SHP77 (cell line): ENCODE measurements at regions not wholly inside any gene's neighbourhood (a gene's known extent, or its start where the extent isn't known, plus 50 kb on each side); places are given as distances from the start of the nearest gene placed in this dataset.

ENCODE experiments used
- DNase-seq, 2 experiments: peaks; one replicate each; lab custom pipeline; 2025; lab: John Stamatoyannopoulos, UW

GRCh38 chr13:106034201-106034600, 501.3 kb downstream of the EFNB2 start:
- DNase-seq: no peak

- DNase-seq: no peak
Observed at GRCh38 chr13:106033659-106034058, 501.8 kb downstream of the EFNB2 start.

DNA sequence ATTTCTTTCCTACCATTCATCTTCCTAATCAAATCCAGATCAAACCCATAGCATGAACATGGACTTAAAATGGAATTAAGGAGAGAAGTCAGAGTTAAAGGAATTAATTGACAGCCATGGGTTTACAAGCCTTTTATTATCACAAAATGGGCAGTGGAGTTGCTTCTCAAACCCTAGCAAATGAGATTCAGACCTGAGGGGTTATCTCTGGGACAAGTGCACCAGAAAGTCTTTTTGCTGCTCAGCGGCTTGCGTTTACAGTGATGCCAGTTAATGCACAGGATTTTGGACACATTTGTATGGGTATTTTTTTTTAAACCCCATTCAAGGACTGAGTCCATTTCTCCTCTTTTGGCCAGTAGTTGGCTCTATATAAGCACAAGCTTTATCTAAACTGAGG, 503.0 kb downstream of the EFNB2 start:
- DNase-seq: no peak

DNA sequence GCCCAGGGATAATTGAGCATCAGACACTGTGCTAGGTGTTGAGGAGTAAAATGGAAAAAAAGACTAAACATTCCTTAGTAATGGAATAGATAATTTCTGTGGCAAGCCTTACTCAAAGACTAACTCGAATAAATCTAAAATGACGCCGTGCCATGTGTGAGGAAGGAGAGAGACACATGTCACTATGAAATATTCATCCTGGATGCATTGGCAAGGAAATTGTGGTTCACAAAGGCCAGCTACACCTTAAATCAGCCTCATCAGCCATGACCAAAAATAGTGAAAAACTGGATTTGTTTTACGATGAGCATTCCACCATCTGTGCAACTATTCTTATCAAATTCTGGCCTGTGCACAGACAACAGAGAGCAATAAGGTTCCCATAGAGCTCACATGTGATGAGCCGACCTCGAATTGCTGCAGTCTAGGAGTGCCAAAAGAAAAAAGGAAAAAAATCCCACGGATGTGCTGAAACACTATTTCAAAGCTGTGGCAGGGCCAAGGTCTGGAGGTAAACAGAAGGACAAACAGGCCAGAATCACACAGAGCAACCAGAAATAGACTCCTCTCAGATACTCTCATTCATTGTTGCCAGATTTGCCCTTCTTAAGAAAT, 505.7 kb downstream of the EFNB2 start:
- no peak for DNase-seq

- DNase-seq: no peak
Observed at GRCh38 chr13:106028911-106029310, 506.6 kb downstream of the EFNB2 start.

- DNase-seq: no peak
Observed at GRCh38 chr13:106011600-106011999, 523.9 kb downstream of the EFNB2 start.

DNA sequence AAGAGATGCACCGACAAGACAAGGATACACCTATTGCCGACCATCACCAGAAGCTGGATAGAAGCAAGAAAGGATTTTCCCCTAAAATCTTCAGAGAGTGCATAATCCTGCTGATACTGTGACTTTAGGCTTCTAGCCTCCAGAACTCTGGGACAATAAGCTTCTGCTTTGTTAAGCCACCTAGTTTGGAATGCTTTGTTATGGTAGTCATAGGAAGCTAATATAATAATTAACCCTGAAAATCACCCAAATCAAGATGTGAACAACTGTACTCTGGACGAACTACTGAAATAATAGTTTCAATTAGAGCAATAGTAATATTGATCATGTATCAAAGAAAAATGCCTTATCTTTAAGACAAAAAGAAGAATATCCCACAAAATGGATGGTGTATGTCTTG, 524.6 kb downstream of the EFNB2 start:
- no peak for DNase-seq

DNA sequence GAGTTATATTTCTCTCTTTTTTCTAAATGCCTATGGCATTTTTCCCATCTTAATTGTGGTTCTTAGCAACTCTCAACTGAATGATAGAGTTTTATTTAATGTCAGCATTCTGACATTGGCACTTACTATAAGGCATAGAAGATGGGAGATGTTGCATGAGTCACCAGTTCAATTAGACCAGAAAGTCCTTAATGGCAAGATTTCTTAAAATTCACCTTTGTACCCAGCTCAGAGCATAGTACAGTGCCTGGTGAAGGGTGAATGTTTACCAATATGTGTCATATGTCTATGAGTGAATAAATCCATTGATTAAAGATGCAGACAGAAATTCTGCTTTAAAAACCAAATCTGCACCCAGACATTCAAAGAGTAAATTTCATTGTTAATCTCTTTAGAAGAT, 526.9 kb downstream of the EFNB2 start:
- no peak for DNase-seq

DNA sequence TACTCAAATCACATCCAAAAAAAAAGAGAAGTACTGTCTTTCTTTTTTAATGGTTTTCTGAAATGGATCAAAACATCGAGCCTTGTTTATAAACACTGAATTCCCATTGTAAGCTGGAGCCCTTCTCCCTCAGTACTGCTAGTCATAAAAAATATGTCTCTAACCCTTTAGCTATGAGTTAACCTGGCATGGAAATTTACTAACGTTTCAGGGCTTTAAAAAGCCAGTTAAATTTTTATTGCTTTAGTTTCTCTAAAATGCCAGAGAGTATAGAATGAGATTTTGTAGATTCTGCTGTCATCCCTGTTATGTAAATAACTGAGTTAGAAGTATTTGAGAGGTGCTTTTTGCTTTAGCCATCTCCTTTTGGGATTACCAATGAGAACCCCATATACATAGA, 528.3 kb downstream of the EFNB2 start:
- DNase-seq: no peak

GRCh38 chr13:106003651-106004050, 531.8 kb downstream of the EFNB2 start:
- DNase-seq: no peak

GRCh38 chr13:106001443-106001842, 534.0 kb downstream of the EFNB2 start:
- no peak for DNase-seq

- DNase-seq: no peak
Observed at GRCh38 chr13:105997581-105998550, 537.6 kb downstream of the EFNB2 start.

DNA sequence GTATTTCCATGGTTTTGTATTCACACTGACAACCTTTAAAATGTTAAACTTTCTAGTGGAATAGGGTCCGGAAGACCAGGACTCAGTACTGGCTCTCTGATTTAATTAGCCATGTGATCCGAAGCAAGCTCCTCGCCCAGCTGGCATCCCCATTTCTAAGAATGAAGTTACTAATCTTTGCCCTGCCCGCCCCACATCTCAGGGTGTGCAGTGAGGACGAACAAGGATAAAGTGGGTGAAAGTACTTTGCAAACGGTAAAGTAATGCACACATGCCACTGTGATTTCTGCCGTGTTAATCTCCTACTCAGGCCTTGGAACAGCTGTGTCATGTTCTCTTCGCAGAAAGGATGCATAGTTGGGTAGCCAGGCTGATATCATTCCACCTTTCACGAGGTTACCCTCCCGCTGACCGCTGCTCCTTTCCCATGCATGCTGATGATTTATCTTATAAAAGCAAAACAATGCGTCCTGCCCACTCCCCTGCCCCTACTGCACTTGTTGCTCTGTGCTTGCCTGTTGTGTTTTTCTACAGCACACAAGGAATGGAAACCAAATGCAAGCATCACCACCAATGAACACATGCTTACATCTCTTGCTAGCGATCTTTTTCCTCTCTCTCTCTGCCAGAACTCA, 539.0 kb downstream of the EFNB2 start:
- no peak for DNase-seq

GRCh38 chr13:105994340-105994739, 541.1 kb downstream of the EFNB2 start:
- no peak for DNase-seq

DNA sequence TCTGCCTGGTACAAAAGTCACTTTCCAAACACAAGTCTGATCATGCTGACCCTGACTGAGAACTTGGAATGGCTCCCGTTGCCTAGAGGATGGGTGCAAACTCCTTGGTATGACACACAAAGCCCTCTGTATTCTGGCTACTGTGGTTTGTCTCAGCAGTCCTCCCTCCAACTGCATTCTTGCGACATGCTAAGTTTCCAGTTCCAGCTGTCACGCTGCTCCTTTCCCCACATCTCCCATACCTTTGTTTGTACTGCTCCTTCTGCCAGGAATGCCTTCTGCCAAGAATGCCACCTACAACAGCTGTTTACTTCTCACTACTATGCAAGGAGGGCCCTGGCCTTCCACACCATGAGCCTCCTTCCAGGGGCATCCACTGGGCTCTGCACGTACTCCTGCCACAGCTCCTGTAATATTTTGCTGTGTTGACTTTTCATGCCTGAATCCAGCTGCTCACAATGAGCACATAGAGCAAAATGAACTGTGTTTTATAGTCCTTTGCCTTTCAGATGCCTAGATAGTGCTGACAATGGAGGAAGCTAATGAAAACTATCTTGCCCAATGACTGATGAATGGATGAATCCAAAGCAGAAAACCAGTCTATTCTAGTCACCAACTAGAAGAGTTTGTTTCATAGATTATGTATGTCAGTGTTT, 543.7 kb downstream of the EFNB2 start:
- DNase-seq: no peak

DNA sequence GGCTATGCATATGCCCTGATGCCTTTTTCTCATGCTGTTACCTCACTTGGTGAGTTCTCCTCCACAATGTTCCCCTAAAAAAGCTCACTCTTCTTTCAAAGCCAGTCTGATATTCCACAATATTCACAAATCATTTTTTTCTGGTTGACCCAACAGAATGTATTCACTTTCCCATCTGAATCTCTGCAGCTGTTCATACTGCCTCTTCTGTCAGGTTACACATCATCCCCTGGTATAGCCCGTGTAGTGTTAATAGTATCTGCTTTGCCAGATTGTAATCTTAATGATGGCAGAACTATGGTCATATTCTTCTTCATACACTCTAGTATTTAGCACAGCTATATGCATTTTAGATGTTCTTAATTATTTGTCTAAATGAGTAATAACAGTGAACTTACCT, 544.3 kb downstream of the EFNB2 start:
- DNase-seq: no peak

- no peak for DNase-seq
Observed at GRCh38 chr13:105990256-105990958, 545.1 kb downstream of the EFNB2 start.

DNA sequence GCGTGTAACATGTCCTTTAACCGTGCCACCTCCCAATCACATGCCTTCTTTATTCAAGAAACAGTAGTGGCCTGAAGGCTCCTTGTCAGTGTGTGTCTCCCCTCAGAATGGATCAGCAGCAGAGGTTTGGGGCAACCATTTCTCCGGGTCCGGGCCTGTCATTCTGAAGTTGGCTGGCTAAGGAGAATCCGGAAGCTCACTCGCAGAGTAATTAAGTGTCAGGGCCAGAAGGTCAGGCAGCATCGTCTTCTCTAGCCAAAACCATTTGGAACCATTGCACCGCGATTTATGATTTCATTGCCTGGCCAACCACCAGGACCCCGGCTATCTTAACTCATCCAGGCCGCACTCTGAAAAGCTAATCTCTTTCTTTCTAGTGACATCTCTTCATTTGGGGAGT, 550.8 kb downstream of the EFNB2 start:
- DNase-seq: no peak

DNA sequence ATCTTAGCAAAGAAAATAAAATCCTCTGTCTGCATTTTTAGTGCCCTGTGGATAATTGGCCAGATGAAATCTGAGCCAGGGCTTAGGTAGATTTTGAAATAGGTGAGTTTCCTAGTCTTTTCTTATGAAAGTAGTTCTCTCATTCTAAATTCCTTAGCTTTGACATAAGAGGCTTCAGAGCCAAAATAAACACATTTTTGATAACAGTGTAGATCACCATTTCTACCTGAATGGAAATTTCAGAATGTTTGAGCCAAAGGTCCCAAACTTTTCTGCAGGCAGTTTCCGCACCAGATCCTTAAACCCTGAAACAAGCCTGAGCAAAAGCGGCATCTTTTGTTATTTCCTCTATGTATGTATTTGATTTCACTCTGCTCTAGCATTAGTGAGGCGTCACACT, 551.2 kb downstream of the EFNB2 start:
- no peak for DNase-seq

GRCh38 chr13:105982219-105982930, 553.1 kb downstream of the EFNB2 start:
- no peak for DNase-seq
